ENCODE measurements at regions not wholly inside any gene's neighbourhood (a gene's known extent, or its start where the extent isn't known, plus 50 kb on each side); places are given as distances from the start of the nearest gene placed in this dataset.

- TF ChIP-seq CTCF (IDR thresholded peaks at IDR 0.05) (no peak), POLR2A (IDR thresholded peaks at IDR 0.05) (no peak)
Observed at GRCh38 chr3:115415246-115415996, 207.9 kb upstream of the GAP43 start.
